PC-3 (cell line): ENCODE measurements at regions not wholly inside any gene's neighbourhood (a gene's known extent, or its start where the extent isn't known, plus 50 kb on each side); places are given as distances from the start of the nearest gene placed in this dataset.

Source experiments
- EZH2 ChIP-seq: fragments of 300-600 bp; sonication (generic); IDR thresholded peaks from one replicate; pipeline ENCODE4 v1.6.1; 2017; ENCODE audit warnings: antibody characterized with exemption, mild to moderate bottlenecking, low read length; ENCODE audit not compliant: unreplicated experiment
- TF ChIP-seq, protein P1 (sequence below): fragments of 300-600 bp; sonication (generic); conservative IDR thresholded peaks from 2 replicates; pipeline ENCODE4 v1.5.1; 2017; ENCODE audit warnings: antibody characterized with exemption, low read depth, mild to moderate bottlenecking, low read length

DNA sequence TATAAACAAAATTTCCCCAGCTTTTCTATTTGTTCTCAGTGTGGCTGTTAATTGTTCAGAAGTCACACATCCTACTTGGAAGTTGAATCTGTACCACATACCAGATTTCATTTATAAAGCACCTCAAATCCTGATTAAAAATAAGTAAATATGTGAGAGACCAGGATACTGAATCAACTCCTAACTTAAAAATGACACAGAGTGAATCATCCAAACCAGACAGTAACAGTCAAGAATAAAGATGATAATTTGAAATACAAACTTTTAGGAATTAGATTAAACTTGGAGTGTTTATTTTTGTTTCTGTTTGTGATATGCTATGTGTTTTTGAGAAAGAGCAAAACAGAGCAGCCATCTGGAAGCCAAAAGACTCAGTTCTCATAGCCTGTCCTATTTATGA, 633.2 kb upstream of the RORB start:
- TF ChIP-seq, protein P1, sequence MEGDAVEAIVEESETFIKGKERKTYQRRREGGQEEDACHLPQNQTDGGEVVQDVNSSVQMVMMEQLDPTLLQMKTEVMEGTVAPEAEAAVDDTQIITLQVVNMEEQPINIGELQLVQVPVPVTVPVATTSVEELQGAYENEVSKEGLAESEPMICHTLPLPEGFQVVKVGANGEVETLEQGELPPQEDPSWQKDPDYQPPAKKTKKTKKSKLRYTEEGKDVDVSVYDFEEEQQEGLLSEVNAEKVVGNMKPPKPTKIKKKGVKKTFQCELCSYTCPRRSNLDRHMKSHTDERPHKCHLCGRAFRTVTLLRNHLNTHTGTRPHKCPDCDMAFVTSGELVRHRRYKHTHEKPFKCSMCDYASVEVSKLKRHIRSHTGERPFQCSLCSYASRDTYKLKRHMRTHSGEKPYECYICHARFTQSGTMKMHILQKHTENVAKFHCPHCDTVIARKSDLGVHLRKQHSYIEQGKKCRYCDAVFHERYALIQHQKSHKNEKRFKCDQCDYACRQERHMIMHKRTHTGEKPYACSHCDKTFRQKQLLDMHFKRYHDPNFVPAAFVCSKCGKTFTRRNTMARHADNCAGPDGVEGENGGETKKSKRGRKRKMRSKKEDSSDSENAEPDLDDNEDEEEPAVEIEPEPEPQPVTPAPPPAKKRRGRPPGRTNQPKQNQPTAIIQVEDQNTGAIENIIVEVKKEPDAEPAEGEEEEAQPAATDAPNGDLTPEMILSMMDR, result no peak
- no peak for TF ChIP-seq EZH2
